Epithelial cell of esophagus (primary cell): ENCODE measurements at regions not wholly inside any gene's neighbourhood (a gene's known extent, or its start where the extent isn't known, plus 50 kb on each side); places are given as distances from the start of the nearest gene placed in this dataset.

ENCODE experiments used
- DNase-seq: peaks from one replicate; pipeline ENCODE4 v3.0.0; 2010; ENCODE audit warnings: low read depth
- H3K4me3 ChIP-seq: 2 replicates; pipeline ENCODE4 v1.5.1; 2011; ENCODE audit warnings: mild to moderate bottlenecking, low read length, control low read depth
- TF ChIP-seq, protein P1 (sequence below): IDR thresholded peaks from 2 replicates; pipeline ENCODE4 v1.5.1; 2011; ENCODE audit warnings: low read depth, mild to moderate bottlenecking, low read length, control low read depth, inconsistent platforms; ENCODE audit not compliant: insufficient read depth; ENCODE audit errors: missing control alignments

DNA sequence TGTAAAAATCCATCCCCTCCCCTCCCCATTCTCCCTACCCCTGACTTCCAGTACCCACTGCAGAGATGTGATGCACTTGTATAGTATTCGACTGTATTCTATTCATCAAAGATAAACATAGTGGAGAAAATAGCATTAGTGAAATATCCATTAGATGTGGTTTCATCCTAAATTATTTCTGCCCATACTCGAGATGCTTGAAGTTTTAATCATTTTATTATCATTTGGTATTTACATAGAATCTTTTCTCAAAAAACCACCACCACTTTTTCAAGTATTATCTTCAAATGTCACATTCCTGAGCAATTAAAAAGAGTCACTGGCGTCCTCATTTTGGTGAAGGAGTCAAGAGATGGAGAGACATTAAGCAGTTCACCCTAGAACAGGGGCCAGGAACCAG lies 181.9 kb downstream of the HAO1 start:
- TF ChIP-seq, protein P1, sequence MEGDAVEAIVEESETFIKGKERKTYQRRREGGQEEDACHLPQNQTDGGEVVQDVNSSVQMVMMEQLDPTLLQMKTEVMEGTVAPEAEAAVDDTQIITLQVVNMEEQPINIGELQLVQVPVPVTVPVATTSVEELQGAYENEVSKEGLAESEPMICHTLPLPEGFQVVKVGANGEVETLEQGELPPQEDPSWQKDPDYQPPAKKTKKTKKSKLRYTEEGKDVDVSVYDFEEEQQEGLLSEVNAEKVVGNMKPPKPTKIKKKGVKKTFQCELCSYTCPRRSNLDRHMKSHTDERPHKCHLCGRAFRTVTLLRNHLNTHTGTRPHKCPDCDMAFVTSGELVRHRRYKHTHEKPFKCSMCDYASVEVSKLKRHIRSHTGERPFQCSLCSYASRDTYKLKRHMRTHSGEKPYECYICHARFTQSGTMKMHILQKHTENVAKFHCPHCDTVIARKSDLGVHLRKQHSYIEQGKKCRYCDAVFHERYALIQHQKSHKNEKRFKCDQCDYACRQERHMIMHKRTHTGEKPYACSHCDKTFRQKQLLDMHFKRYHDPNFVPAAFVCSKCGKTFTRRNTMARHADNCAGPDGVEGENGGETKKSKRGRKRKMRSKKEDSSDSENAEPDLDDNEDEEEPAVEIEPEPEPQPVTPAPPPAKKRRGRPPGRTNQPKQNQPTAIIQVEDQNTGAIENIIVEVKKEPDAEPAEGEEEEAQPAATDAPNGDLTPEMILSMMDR, result no peak
- H3K4me3 ChIP-seq, result no peak overlapping the region
- no peak for DNase-seq

DNA sequence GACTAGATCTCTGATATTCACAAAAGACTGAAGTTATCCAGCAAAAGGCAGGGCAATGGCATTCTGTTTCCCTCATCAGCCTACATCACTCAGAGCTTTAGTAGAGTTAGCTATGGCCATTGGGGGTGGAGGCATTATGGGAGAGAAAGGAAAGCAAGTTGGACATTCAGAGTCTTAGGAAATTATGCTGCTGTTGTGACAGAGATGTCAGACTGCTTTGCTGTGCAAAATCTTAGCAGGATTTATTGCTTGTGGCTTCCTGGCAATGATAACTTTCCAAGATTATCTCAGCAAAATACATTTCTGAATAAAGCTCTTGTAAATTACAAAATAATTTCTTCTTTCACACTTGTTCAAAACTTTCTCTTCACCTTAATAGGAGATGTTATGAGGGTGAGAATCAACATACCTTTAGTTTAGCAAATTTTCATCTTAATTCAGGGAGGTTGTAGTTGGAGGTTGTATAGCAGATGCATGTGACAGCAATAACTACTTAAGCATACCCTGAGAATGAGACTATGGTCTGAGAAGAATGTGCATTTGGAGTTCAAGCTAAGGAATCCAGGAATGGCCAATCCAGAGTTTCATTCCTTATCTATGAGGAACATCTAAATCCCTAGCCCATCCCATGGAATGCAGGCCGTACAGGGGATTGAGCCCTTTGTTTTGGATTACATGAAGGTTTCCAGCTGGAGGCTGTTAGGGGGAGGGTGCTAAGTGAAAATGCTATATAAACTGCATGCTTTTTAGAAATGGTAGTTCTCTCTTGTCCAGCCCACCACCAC lies 179.8 kb downstream of the HAO1 start:
- TF ChIP-seq, protein P1, result no peak
- no peak for DNase-seq
- no peak overlapping the region for H3K4me3 ChIP-seq

DNA sequence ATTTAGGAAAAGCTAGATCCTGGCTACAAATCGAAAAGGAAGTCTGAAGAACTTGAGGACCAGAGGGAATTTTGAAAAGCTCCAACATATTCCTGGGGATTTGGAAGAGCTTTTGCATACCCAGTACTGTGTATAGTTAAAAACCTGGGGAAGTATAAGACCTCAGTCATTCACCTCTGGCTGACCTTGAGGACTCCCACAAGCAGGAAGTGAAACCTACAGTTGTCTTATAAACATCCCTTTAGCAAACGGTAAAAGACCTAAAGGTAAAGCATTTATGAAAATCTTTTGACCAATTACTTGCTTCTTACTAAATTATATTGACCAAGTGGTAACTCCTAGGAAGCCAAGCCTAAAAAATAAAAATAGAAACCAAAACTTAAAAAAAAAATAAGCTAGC lies 175.0 kb downstream of the HAO1 start:
- TF ChIP-seq, protein P1, result no peak
- no peak for DNase-seq
- H3K4me3 ChIP-seq, result no peak overlapping the region

DNA sequence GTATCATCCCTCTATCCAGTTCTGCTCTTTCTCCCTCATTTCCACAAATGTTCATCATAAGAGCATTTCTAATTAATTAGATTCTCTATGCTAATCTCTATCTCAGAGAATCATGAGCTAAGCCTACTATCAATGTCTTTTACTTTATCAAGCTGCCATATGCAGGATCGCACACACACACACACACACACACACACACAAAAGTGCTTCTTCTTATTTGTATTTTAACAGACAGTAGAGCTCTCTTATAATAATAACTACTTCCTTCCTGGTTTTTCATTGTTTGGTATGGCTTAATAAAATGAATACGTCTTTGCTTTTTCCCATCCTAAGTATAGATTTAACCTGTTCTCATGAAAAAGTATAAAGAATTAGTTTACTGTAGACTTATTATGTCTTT lies 170.2 kb downstream of the HAO1 start:
- H3K4me3 ChIP-seq, result no peak overlapping the region
- TF ChIP-seq, protein P1, result no peak
- DNase-seq, result no peak

DNA sequence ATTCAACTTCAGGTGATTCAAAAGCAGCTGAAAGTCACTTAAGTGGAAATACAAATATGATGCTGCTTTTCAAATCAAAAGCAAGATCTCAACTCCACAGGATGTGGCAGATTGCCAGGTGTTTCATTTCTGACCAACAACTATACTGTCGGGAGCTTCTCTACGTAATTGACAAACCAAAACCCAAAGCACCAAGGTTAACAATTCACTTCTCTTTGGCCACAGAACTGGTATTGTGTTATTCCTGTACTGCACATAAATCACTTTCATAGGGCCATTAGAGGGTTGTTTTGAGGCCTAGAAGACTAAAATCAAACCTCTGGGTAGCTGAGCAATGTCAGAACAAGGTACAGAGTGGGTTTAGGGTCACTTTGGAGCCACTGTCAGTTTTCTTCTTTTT lies 169.7 kb downstream of the HAO1 start:
- TF ChIP-seq, protein P1, result no peak
- DNase-seq, result peak; percentile 42
- H3K4me3 ChIP-seq, result no peak overlapping the region

DNA sequence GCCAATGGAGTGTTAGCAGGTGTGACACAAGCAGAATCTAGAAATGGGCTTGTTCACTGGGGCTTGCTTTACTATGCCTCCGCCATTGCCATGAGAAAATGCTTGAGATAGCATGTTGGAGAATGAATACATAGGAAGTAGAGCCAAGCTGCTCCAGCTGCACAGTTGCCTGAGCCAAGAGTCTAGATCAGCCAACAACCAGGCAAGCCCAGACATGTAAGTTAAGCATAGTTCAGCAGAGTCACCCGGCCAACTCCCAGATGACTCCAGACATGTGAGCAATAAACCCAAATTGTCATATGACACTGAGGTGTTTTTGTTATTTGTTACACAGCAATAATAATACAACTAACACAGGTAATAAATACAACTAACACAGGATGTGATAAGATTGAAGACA lies 167.9 kb downstream of the HAO1 start:
- peak; percentile 97 for DNase-seq

More for the DNA sequence above, 167.9 kb downstream of the HAO1 start:
- TF ChIP-seq, protein P1, result no peak
- H3K4me3 ChIP-seq, result no peak overlapping the region
